Endothelial cell of umbilical vein (primary cell): ENCODE measurements at regions not wholly inside any gene's neighbourhood (a gene's known extent, or its start where the extent isn't known, plus 50 kb on each side); places are given as distances from the start of the nearest gene placed in this dataset.

Experiments
- BruUV-seq: library from RNA; stranded (reverse); fragments of 400-500 nt; replicated peaks from 2 replicates; lab custom pipeline; 2021; lab: Mats Ljungman, UMichigan
- CTCF ChIA-PET: fragments of 300-600, 350-600 bp; sonication (Branson Sonifier 250); formaldehyde crosslinking; loops from one replicate; lab custom pipeline; 2021; ENCODE audit warnings: antibody characterized with exemption, inconsistent platforms; lab: Charles Lee
- POLR2A ChIA-PET: fragments of 300-600, 350-600 bp; sonication (Branson Sonifier 250); formaldehyde crosslinking; loops from one replicate; lab custom pipeline; 2021; ENCODE audit warnings: antibody characterized with exemption, inconsistent platforms; lab: Charles Lee
- DNase-seq: peaks from one replicate; pipeline ENCODE4 v3.0.0-alpha.2; 2011; ENCODE audit warnings: low read depth, low spot score
- FAIRE-seq: peaks from 2 replicates; lab custom pipeline; 2011; peaks lifted over from hg19 to GRCh38; lab: Jason Lieb, UNC
- H2AFZ ChIP-seq: 2 replicates; pipeline ENCODE4 v1.6.0; 2012; ENCODE audit warnings: low read depth, low read length, control low read depth, inconsistent platforms
- H3K27ac ChIP-seq: 2 replicates; pipeline ENCODE4 v1.5.1; 2011; ENCODE audit warnings: low read depth, mild to moderate bottlenecking, control low read depth, low read length, moderate library complexity; ENCODE audit not compliant: insufficient read depth
- H3K27me3 ChIP-seq, 2 experiments: 2 replicates each; pipeline versions ENCODE4 v1.6.0 to v1.6.1; 2011; ENCODE audit warnings: low read length in 2 of 2, mixed read lengths in 1 of 2; ENCODE audit not compliant: control insufficient read depth in 2 of 2, insufficient read depth in 2 of 2
- H3K36me3 ChIP-seq, 2 experiments: 2 replicates in 1 of 2; 3 replicates in 1 of 2; pipeline ENCODE4 v1.5.1; 2011; ENCODE audit warnings: low read length in 2 of 2, mild to moderate bottlenecking in 1 of 2, moderate library complexity in 1 of 2; ENCODE audit not compliant: control insufficient read depth in 2 of 2, insufficient read depth in 2 of 2; ENCODE audit errors: extremely low read depth in 1 of 2
- H3K4me1 ChIP-seq: 3 replicates; pipeline ENCODE4 v1.5.1; 2011; ENCODE audit warnings: mild to moderate bottlenecking, low read length; ENCODE audit not compliant: control insufficient read depth, insufficient read depth; ENCODE audit errors: extremely low read depth
- H3K4me2 ChIP-seq: 2 replicates; pipeline ENCODE4 v1.6.1; 2011; ENCODE audit warnings: low read length, control low read depth, mixed read lengths; ENCODE audit not compliant: insufficient read depth
- H3K4me3 ChIP-seq, 3 experiments: fragments of 200-600 bp in 1 of 3; sonication (generic), shearing (Covaris generic) in 1 of 3; replicated peaks in 1 of 3; 2 replicates each; pipeline ENCODE4 v1.5.1; 2011 to 2016; ENCODE audit warnings: control low read depth in 3 of 3, low read length in 3 of 3, mild to moderate bottlenecking in 2 of 3, inconsistent platforms in 1 of 3, low read depth in 1 of 3, moderate library complexity in 1 of 3; ENCODE audit not compliant: insufficient read depth in 1 of 3
- H3K79me2 ChIP-seq: 2 replicates; pipeline ENCODE4 v1.6.0; 2012; ENCODE audit warnings: low read length, inconsistent platforms; ENCODE audit not compliant: control insufficient read depth, insufficient read depth
- H3K9ac ChIP-seq: replicated peaks from 2 replicates; pipeline ENCODE3; 2011; ENCODE audit warnings: low read length, control low read depth; ENCODE audit not compliant: insufficient read depth; ENCODE audit errors: extremely low read depth
- H3K9me1 ChIP-seq: replicated peaks from 3 replicates; pipeline ENCODE4 v1.6.0; 2011; ENCODE audit warnings: mild to moderate bottlenecking, low read length; ENCODE audit not compliant: control insufficient read depth, insufficient read depth; ENCODE audit errors: extremely low read depth
- H3K9me3 ChIP-seq: replicated peaks from 2 replicates; pipeline ENCODE4 v1.5.1; 2012; ENCODE audit warnings: low read length, inconsistent platforms; ENCODE audit not compliant: control insufficient read depth, insufficient read depth
- H4K20me1 ChIP-seq: replicated peaks from 2 replicates; pipeline ENCODE3; 2011; ENCODE audit warnings: mild to moderate bottlenecking, low read length; ENCODE audit not compliant: control insufficient read depth, insufficient read depth; ENCODE audit errors: extremely low read depth
- EZH2 ChIP-seq: IDR thresholded peaks from 2 replicates; pipeline ENCODE4 v1.6.1; 2012; ENCODE audit warnings: borderline replicate concordance, low read depth, mild to moderate bottlenecking, moderate library complexity, low read length, inconsistent platforms; ENCODE audit not compliant: severe bottlenecking
- FOS ChIP-seq: IDR thresholded peaks from 2 replicates; pipeline ENCODE4 v1.6.1; 2011; ENCODE audit warnings: mild to moderate bottlenecking, low read length, moderate library complexity, borderline replicate concordance; ENCODE audit not compliant: insufficient read depth
- GATA2 ChIP-seq: IDR thresholded peaks from 2 replicates; pipeline ENCODE4 v1.7.0; 2011; ENCODE audit warnings: low read depth, mild to moderate bottlenecking, moderate library complexity, mixed read lengths, low read length; ENCODE audit not compliant: insufficient read length, insufficient read depth
- JUN ChIP-seq: IDR thresholded peaks from 2 replicates; pipeline ENCODE4 v1.6.1; 2011; ENCODE audit warnings: borderline replicate concordance, low read depth; ENCODE audit not compliant: insufficient read length, insufficient read depth
- MYC ChIP-seq: IDR thresholded peaks from one replicate; pipeline ENCODE4 v1.6.1; 2011; ENCODE audit warnings: mild to moderate bottlenecking, low read depth, low read length
- POLR2A ChIP-seq: IDR thresholded peaks from 2 replicates; pipeline ENCODE4 v1.6.1; 2012; ENCODE audit warnings: low read depth, mild to moderate bottlenecking, control low read depth, low read length
- POLR2AphosphoS5 ChIP-seq: IDR thresholded peaks from 2 replicates; pipeline ENCODE4 v1.6.1; 2012; ENCODE audit warnings: low read depth, mild to moderate bottlenecking, control low read depth, low read length, moderate library complexity; ENCODE audit not compliant: insufficient read depth
- dilution Hi-C: fragments of 300-500 bp; cut with MboI; formaldehyde crosslinking; loops from one replicate; pipeline ENCODE4 v1.15.0; 2019; ENCODE audit warnings: low sequenced_read_pairs; ENCODE audit not compliant: extremely low pct_ligation_motif_present
- intact Hi-C: fragments of 100-400 bp; cut with micrococcal nuclease; formaldehyde crosslinking; loops from one replicate; pipeline ENCODE4 v1.10.0; 2022
- TF ChIP-seq, protein P1 (sequence below), 2 donors: IDR thresholded peaks; 1 replicate in 1 of 2; 2 replicates in 1 of 2; pipeline ENCODE4 v1.5.1; 2011; ENCODE audit warnings: low read length in 2 of 2, mild to moderate bottlenecking in 2 of 2, moderate library complexity in 2 of 2, control low read depth in 1 of 2, inconsistent platforms in 1 of 2, low read depth in 1 of 2; ENCODE audit not compliant: insufficient read depth in 1 of 2; ENCODE audit errors: extremely low read depth in 1 of 2
- TF ChIP-seq, protein P2 (sequence below): IDR thresholded peaks from 2 replicates; pipeline ENCODE4 v1.6.1; 2011; ENCODE audit not compliant: insufficient read depth, insufficient read length

DNA sequence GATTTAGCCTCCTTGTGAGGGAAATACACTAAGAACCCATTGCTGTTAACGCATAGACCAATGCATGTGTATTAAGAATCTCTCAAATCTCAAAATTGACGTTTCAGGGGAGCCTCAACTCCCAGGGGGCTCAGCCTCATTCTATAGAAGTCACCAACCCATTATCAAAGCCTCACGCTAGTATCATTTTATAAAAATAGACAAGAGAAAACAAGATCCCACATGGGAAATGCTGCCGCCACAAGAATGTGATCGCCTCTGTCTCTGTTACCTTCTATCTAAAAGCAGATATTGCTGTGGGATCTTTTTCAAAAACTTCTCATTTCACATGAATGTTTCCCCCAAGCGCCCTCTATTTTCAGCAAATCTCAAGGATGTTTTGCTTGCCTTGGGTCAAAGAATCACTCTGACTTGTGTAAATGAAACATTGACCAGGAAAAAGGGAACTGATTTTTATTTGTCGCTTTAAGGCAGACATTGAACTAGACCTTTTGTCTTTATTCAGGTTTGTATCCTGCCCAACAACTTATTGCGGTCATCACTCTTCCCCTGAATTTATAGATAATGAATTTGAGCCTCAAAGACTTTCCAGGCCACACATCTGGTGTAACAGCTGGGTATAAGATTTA lies 679.0 kb upstream of the ID2 start:
- H3K27ac ChIP-seq: no peak overlapping the region
- DNase-seq: no peak
- dilution Hi-C loops: no loop called here
- no peak for FAIRE-seq
- no peak overlapping the region for H2AFZ ChIP-seq
- H3K9ac ChIP-seq: no peak overlapping the region
- no peaks in the 10 kb centered on the region for H3K9me1 ChIP-seq
- H3K4me2 ChIP-seq: no peak overlapping the region
- CTCF ChIA-PET: no interaction called here
- no peaks in the 10 kb centered on the region for H3K9me3 ChIP-seq
- no peak for TF ChIP-seq GATA2
- TF ChIP-seq FOS: no peak
- no peak for TF ChIP-seq JUN
- TF ChIP-seq, protein P1, sequence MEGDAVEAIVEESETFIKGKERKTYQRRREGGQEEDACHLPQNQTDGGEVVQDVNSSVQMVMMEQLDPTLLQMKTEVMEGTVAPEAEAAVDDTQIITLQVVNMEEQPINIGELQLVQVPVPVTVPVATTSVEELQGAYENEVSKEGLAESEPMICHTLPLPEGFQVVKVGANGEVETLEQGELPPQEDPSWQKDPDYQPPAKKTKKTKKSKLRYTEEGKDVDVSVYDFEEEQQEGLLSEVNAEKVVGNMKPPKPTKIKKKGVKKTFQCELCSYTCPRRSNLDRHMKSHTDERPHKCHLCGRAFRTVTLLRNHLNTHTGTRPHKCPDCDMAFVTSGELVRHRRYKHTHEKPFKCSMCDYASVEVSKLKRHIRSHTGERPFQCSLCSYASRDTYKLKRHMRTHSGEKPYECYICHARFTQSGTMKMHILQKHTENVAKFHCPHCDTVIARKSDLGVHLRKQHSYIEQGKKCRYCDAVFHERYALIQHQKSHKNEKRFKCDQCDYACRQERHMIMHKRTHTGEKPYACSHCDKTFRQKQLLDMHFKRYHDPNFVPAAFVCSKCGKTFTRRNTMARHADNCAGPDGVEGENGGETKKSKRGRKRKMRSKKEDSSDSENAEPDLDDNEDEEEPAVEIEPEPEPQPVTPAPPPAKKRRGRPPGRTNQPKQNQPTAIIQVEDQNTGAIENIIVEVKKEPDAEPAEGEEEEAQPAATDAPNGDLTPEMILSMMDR (IDR thresholded peaks at IDR 0.05; ENCODE audit: extremely low read depth in 1 of 2, insufficient read depth in 1 of 2, low read depth in 1 of 2, low read length in 2 of 2): no peak
- TF ChIP-seq POLR2AphosphoS5: no peak
- TF ChIP-seq, protein P2, sequence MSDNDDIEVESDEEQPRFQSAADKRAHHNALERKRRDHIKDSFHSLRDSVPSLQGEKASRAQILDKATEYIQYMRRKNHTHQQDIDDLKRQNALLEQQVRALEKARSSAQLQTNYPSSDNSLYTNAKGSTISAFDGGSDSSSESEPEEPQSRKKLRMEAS: no peak
- TF ChIP-seq EZH2: no peak
- TF ChIP-seq MYC: no peak
- TF ChIP-seq POLR2A: no peak
- no peaks in the 10 kb centered on the region for H3K4me1 ChIP-seq
- BruUV-seq: no TSS peak
- POLR2A ChIA-PET: no interaction called here
- intact Hi-C loops: no loop called here
- H3K79me2 ChIP-seq: no peaks in the 10 kb centered on the region
- H3K36me3 ChIP-seq: no peaks in the 10 kb centered on the region
- H4K20me1 ChIP-seq: no peaks in the 10 kb centered on the region
- H3K4me3 ChIP-seq: no peak overlapping the region
- no peaks in the 10 kb centered on the region for H3K27me3 ChIP-seq
